ENCODE measurements at regions not wholly inside any gene's neighbourhood (a gene's known extent, or its start where the extent isn't known, plus 50 kb on each side); places are given as distances from the start of the nearest gene placed in this dataset.
"Not testable (repeated sequence)": the region's sequence is repeated elsewhere in the genome, so short reads cannot be mapped to it uniquely, and the experiment has no call there.

- intact Hi-C loops (cut with micrococcal nuclease) = no loop called here
- peaks cover 2% of the 10 kb centered on the region for H3K9me3 Mint-ChIP-seq
- CTCF ChIA-PET = no interaction called here
- no peak overlapping the region for H3K4me3 Mint-ChIP-seq
- no peaks in the 10 kb centered on the region for H3K27me3 Mint-ChIP-seq (ENCODE audit: low read depth)
- H3K4me1 Mint-ChIP-seq (ENCODE audit: low read depth) = no peaks in the 10 kb centered on the region
- H3K27ac Mint-ChIP-seq = no peak overlapping the region
- H3K36me3 Mint-ChIP-seq (ENCODE audit: low read depth) = peaks cover 2% of the 10 kb centered on the region
- no peak for DNase-seq
Measured at GRCh38 chr10:121357401-121357800, 240.8 kb downstream of the FGFR2 start.

- no peaks in the 10 kb centered on the region for H3K36me3 Mint-ChIP-seq (ENCODE audit: low read depth)
- intact Hi-C loops (cut with micrococcal nuclease) = no loop called here
- H3K4me3 Mint-ChIP-seq = no peak overlapping the region
- H3K9me3 Mint-ChIP-seq = peaks cover 2% of the 10 kb centered on the region
- no peaks in the 10 kb centered on the region for H3K27me3 Mint-ChIP-seq (ENCODE audit: low read depth)
- no peak overlapping the region for H3K27ac Mint-ChIP-seq
- no peak for DNase-seq
- CTCF ChIA-PET = no interaction called here
- H3K4me1 Mint-ChIP-seq (ENCODE audit: low read depth) = no peaks in the 10 kb centered on the region
Measured at GRCh38 chr10:121362026-121362425, 236.2 kb downstream of the FGFR2 start.

- no peak for DNase-seq
- no peaks in the 10 kb centered on the region for H3K4me1 Mint-ChIP-seq (ENCODE audit: low read depth)
Measured at GRCh38 chr10:121365566-121365965, 232.7 kb downstream of the FGFR2 start.

GRCh38 chr10:121368347-121369025 lies 229.8 kb downstream of the FGFR2 start:
- CTCF ChIA-PET = no interaction called here
- no peaks in the 10 kb centered on the region for H3K36me3 Mint-ChIP-seq (ENCODE audit: low read depth)
- DNase-seq = no peak
- no peaks in the 10 kb centered on the region for H3K9me3 Mint-ChIP-seq
- H3K4me1 Mint-ChIP-seq (ENCODE audit: low read depth) = no peaks in the 10 kb centered on the region
- H3K27me3 Mint-ChIP-seq (ENCODE audit: low read depth) = no peaks in the 10 kb centered on the region
- intact Hi-C loops (cut with micrococcal nuclease) = no loop called here
- no peak overlapping the region for H3K4me3 Mint-ChIP-seq
- H3K27ac Mint-ChIP-seq = no peak overlapping the region

More at GRCh38 chr10:121365566-121365965, 232.7 kb downstream of the FGFR2 start:
- intact Hi-C loops (cut with micrococcal nuclease) = no loop called here
- H3K27ac Mint-ChIP-seq = no peak overlapping the region
- CTCF ChIA-PET = no interaction called here
- H3K4me3 Mint-ChIP-seq = no peak overlapping the region
- H3K27me3 Mint-ChIP-seq (ENCODE audit: low read depth) = no peaks in the 10 kb centered on the region
- H3K36me3 Mint-ChIP-seq (ENCODE audit: low read depth) = no peaks in the 10 kb centered on the region
- peaks cover 2% of the 10 kb centered on the region for H3K9me3 Mint-ChIP-seq

- Mint-ChIP-seq H3K27ac (no peak overlapping the region), H3K4me1 (ENCODE audit: low read depth) (no peaks in the 10 kb centered on the region), H3K36me3 (ENCODE audit: low read depth) (no peaks in the 10 kb centered on the region), H3K9me3 (no peaks in the 10 kb centered on the region), H3K4me3 (no peak overlapping the region), H3K27me3 (ENCODE audit: low read depth) (no peaks in the 10 kb centered on the region)
- no peak for DNase-seq
- intact Hi-C loops (cut with micrococcal nuclease) = no loop called here
- CTCF ChIA-PET = no interaction called here
Measured at GRCh38 chr10:121369616-121370015, 228.6 kb downstream of the FGFR2 start.

GRCh38 chr10:121371836-121372235 lies 226.4 kb downstream of the FGFR2 start:
- CTCF ChIA-PET = no interaction called here
- H3K4me1 Mint-ChIP-seq (ENCODE audit: low read depth) = no peaks in the 10 kb centered on the region
- H3K27me3 Mint-ChIP-seq (ENCODE audit: low read depth) = no peaks in the 10 kb centered on the region
- H3K9me3 Mint-ChIP-seq = no peaks in the 10 kb centered on the region
- DNase-seq = no peak
- H3K36me3 Mint-ChIP-seq (ENCODE audit: low read depth) = no peaks in the 10 kb centered on the region
- intact Hi-C loops (cut with micrococcal nuclease) = no loop called here
- no peak overlapping the region for H3K27ac Mint-ChIP-seq
- no peak overlapping the region for H3K4me3 Mint-ChIP-seq

- no peaks in the 10 kb centered on the region for H3K27me3 Mint-ChIP-seq (ENCODE audit: low read depth)
- H3K4me1 Mint-ChIP-seq (ENCODE audit: low read depth) = no peaks in the 10 kb centered on the region
- intact Hi-C loops (cut with micrococcal nuclease) = no loop called here
- no peak overlapping the region for H3K4me3 Mint-ChIP-seq
- CTCF ChIA-PET = no interaction called here
- H3K9me3 Mint-ChIP-seq = no peaks in the 10 kb centered on the region
- H3K36me3 Mint-ChIP-seq (ENCODE audit: low read depth) = no peaks in the 10 kb centered on the region
- no peak overlapping the region for H3K27ac Mint-ChIP-seq
- DNase-seq = no peak
Measured at GRCh38 chr10:121373411-121373810, 224.8 kb downstream of the FGFR2 start.

GRCh38 chr10:121374121-121374520 lies 224.1 kb downstream of the FGFR2 start:
- no peaks in the 10 kb centered on the region for H3K27me3 Mint-ChIP-seq (ENCODE audit: low read depth)
- H3K36me3 Mint-ChIP-seq (ENCODE audit: low read depth) = no peaks in the 10 kb centered on the region
- no peaks in the 10 kb centered on the region for H3K4me1 Mint-ChIP-seq (ENCODE audit: low read depth)
- no peak overlapping the region for H3K4me3 Mint-ChIP-seq
- H3K27ac Mint-ChIP-seq = no peak overlapping the region
- CTCF ChIA-PET = no interaction called here
- H3K9me3 Mint-ChIP-seq = no peaks in the 10 kb centered on the region
- no peak for DNase-seq
- intact Hi-C loops (cut with micrococcal nuclease) = no loop called here

- no peaks in the 10 kb centered on the region for H3K27me3 Mint-ChIP-seq (ENCODE audit: low read depth)
- H3K9me3 Mint-ChIP-seq = no peaks in the 10 kb centered on the region
- no peak overlapping the region for H3K4me3 Mint-ChIP-seq
- H3K36me3 Mint-ChIP-seq (ENCODE audit: low read depth) = no peaks in the 10 kb centered on the region
- H3K27ac Mint-ChIP-seq = no peak overlapping the region
- intact Hi-C loops (cut with micrococcal nuclease) = no loop called here
- CTCF ChIA-PET = no interaction called here
- no peaks in the 10 kb centered on the region for H3K4me1 Mint-ChIP-seq (ENCODE audit: low read depth)
- no peak for DNase-seq
Measured at GRCh38 chr10:121375172-121375571, 223.1 kb downstream of the FGFR2 start.

GRCh38 chr10:121378251-121378801 lies 219.9 kb downstream of the FGFR2 start:
- Mint-ChIP-seq H3K27me3 (ENCODE audit: low read depth) (no peaks in the 10 kb centered on the region), H3K4me1 (ENCODE audit: low read depth) (no peaks in the 10 kb centered on the region), H3K27ac (no peak overlapping the region), H3K9me3 (peaks cover 1% of the 10 kb centered on the region), H3K4me3 (no peak overlapping the region), H3K36me3 (ENCODE audit: low read depth) (no peaks in the 10 kb centered on the region)
- intact Hi-C loops (cut with micrococcal nuclease) = no loop called here
- DNase-seq = no peak
- CTCF ChIA-PET = no interaction called here

GRCh38 chr10:121379013-121379412 lies 219.2 kb downstream of the FGFR2 start:
- H3K4me1 Mint-ChIP-seq (ENCODE audit: low read depth) = no peaks in the 10 kb centered on the region
- CTCF ChIA-PET = no interaction called here
- intact Hi-C loops (cut with micrococcal nuclease) = no loop called here
- no peaks in the 10 kb centered on the region for H3K27me3 Mint-ChIP-seq (ENCODE audit: low read depth)
- no peak overlapping the region for H3K27ac Mint-ChIP-seq
- H3K36me3 Mint-ChIP-seq (ENCODE audit: low read depth) = no peaks in the 10 kb centered on the region
- H3K9me3 Mint-ChIP-seq = peaks cover 1% of the 10 kb centered on the region
- DNase-seq = no peak
- H3K4me3 Mint-ChIP-seq = no peak overlapping the region

- Mint-ChIP-seq H3K4me1 (ENCODE audit: low read depth) (no peaks in the 10 kb centered on the region), H3K9me3 (peaks cover 1% of the 10 kb centered on the region), H3K4me3 (no peak overlapping the region), H3K36me3 (ENCODE audit: low read depth) (no peaks in the 10 kb centered on the region), H3K27me3 (ENCODE audit: low read depth) (no peaks in the 10 kb centered on the region), H3K27ac (no peak overlapping the region)
- CTCF ChIA-PET = no interaction called here
- no peak for DNase-seq
- intact Hi-C loops (cut with micrococcal nuclease) = no loop called here
Measured at GRCh38 chr10:121380211-121380610, 218.0 kb downstream of the FGFR2 start.

- H3K36me3 Mint-ChIP-seq (ENCODE audit: low read depth); H3K4me3 Mint-ChIP-seq; intact Hi-C loops (cut with micrococcal nuclease); H3K27me3 Mint-ChIP-seq (ENCODE audit: low read depth); H3K9me3 Mint-ChIP-seq; H3K27ac Mint-ChIP-seq; H3K4me1 Mint-ChIP-seq (ENCODE audit: low read depth); CTCF ChIA-PET; DNase-seq: not testable (repeated sequence)
Measured at GRCh38 chr10:121382029-121382520, 216.2 kb downstream of the FGFR2 start.

Data from activated naive CD4-positive, alpha-beta T cell treated with anti-CD3 and anti-CD28 coated beads for 36 hours (primary cell).